HEK293 (cell line): ENCODE measurements at regions not wholly inside any gene's neighbourhood (a gene's known extent, or its start where the extent isn't known, plus 50 kb on each side); places are given as distances from the start of the nearest gene placed in this dataset.

Source experiments
- CTCF ChIP-seq: fragments of 450-650 bp; formaldehyde crosslinking; IDR thresholded peaks from 2 replicates; pipeline ENCODE4 v1.5.1; 2016; ENCODE audit warnings: missing biosample characterization, missing genetic modification characterization
- REST ChIP-seq: fragments of 450-650 bp; formaldehyde crosslinking; IDR thresholded peaks from 2 replicates; pipeline ENCODE4 v1.5.1; 2016; ENCODE audit warnings: missing biosample characterization, missing genetic modification characterization

DNA sequence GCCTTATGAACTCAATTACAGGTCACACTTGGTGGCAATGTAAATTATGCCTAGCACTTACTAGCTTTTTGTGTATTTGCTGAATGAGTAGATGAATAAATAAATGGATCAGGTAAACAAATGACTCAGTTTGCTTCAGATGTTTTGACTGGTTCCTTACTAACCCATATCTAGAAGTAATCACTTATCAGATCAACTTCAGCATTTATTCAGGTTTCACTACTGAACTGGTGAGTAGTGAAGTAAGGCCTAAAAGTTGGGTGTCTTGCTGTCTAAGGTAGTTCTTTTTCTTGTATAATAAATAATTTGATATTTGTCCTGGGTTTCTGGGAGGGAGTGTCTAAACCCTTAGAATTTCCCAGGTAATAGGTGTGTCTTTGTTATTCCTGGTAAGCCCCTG lies 205.0 kb downstream of the UXS1 start:
- TF ChIP-seq REST (tag by site-specific recombination) (no peak), CTCF (tag by site-specific recombination) (no peak)
